ENCODE measurements at regions not wholly inside any gene's neighbourhood (a gene's known extent, or its start where the extent isn't known, plus 50 kb on each side); places are given as distances from the start of the nearest gene placed in this dataset.

GRCh38 chr14:89501381-89501780, 84.3 kb upstream of the FOXN3 start:
- no peak for TF ChIP-seq CREB3 (tag; conservative IDR thresholded peaks at IDR 0.05; ENCODE audit: low read depth)
- TF ChIP-seq SPI1 (IDR thresholded peaks at IDR 0.05; ENCODE audit: borderline replicate concordance, low read depth, low read length): no peak
- TF ChIP-seq PHF8 (IDR thresholded peaks at IDR 0.05; ENCODE audit: borderline replicate concordance, low read length): no peak
- no peak for TF ChIP-seq MTF1 (CRISPR knock-in tag; IDR thresholded peaks at IDR 0.05; ENCODE audit: borderline replicate concordance)
- no peak for TF ChIP-seq HMGN3 (IDR thresholded peaks at IDR 0.05; ENCODE audit: borderline replicate concordance, extremely low read depth, insufficient read length, low read depth, low read length)
- no peak for TF ChIP-seq SMARCC2 (IDR thresholded peaks at IDR 0.05; ENCODE audit: low read depth)
- TF ChIP-seq ZNF644 (tag; IDR thresholded peaks at IDR 0.05; ENCODE audit: low read depth): no peak
- no peak for TF ChIP-seq BRD4 (IDR thresholded peaks at IDR 0.05)
- TF ChIP-seq EZH2 (IDR thresholded peaks at IDR 0.05; ENCODE audit: borderline replicate concordance, low read depth, low read length): no peak
- no peak for TF ChIP-seq ARID3B (CRISPR knock-in tag; IDR thresholded peaks at IDR 0.05; ENCODE audit: borderline replicate concordance)
- no peak for TF ChIP-seq COPS2 (conservative IDR thresholded peaks at IDR 0.05)
- TF ChIP-seq POLR2G (IDR thresholded peaks at IDR 0.05; ENCODE audit: low read depth, low read length): no peak
- TF ChIP-seq PCBP1 (IDR thresholded peaks at IDR 0.05; ENCODE audit: low read depth, low read length, poor library complexity, severe bottlenecking): no peak
- TF ChIP-seq CTCF (IDR thresholded peaks at IDR 0.05 in 2 of 3, conservative IDR thresholded peaks at IDR 0.05 in 1 of 3; ENCODE audit: insufficient read depth in 2 of 3, low read depth in 1 of 3, low read length in 3 of 3): no peak
